MM.1S (cell line): ENCODE measurements at regions not wholly inside any gene's neighbourhood (a gene's known extent, or its start where the extent isn't known, plus 50 kb on each side); places are given as distances from the start of the nearest gene placed in this dataset.

Source experiments
- DNase-seq: peaks from one replicate; pipeline ENCODE4 v3.0.0-alpha.2; 2015
- H2AFZ ChIP-seq: fragments of 300-600 bp; sonication (generic); 2 replicates; pipeline ENCODE4 v1.6.0; 2016; ENCODE audit warnings: antibody characterized with exemption, low read length
- H3F3A ChIP-seq: fragments of 300-600 bp; sonication (generic); 2 replicates; pipeline ENCODE4 v1.6.1; 2016; ENCODE audit warnings: mild to moderate bottlenecking, antibody characterized with exemption, low read length, moderate library complexity, mixed read lengths; ENCODE audit not compliant: insufficient read depth
- H3K27ac ChIP-seq: fragments of 300-600 bp; sonication (generic); 2 replicates; pipeline ENCODE4 v1.5.1; 2016; ENCODE audit warnings: mild to moderate bottlenecking, low read length
- H3K27me3 ChIP-seq: fragments of 300-600 bp; sonication (generic); replicated peaks from 2 replicates; pipeline ENCODE4 v1.6.0; 2016; ENCODE audit warnings: low read length; ENCODE audit not compliant: insufficient read depth
- H3K36me3 ChIP-seq: fragments of 300-600 bp; sonication (generic); replicated peaks from 2 replicates; pipeline ENCODE4 v1.6.1; 2016; ENCODE audit warnings: mild to moderate bottlenecking, low read length, mixed read lengths; ENCODE audit not compliant: insufficient read depth
- H3K4me1 ChIP-seq: fragments of 300-600 bp; sonication (generic); 2 replicates; pipeline ENCODE4 v1.6.1; 2016; ENCODE audit warnings: low read length, mixed read lengths
- H3K4me2 ChIP-seq: fragments of 300-600 bp; sonication (generic); 2 replicates; pipeline ENCODE4 v1.6.0; 2016; ENCODE audit warnings: low read depth, low read length
- H3K4me3 ChIP-seq: fragments of 300-600 bp; sonication (generic); 2 replicates; pipeline ENCODE4 v1.5.1; 2016; ENCODE audit warnings: low read length, mixed read lengths
- H3K79me2 ChIP-seq: fragments of 300-600 bp; sonication (generic); 2 replicates; pipeline ENCODE4 v1.6.1; 2016; ENCODE audit warnings: mixed run types, low read length, mixed read lengths
- H3K9ac ChIP-seq: fragments of 300-600 bp; sonication (generic); 2 replicates; pipeline ENCODE4 v1.6.1; 2016; ENCODE audit warnings: low read length, mixed read lengths
- H3K9me2 ChIP-seq: fragments of 300-600 bp; sonication (generic); replicated peaks from 2 replicates; pipeline ENCODE4 v1.6.1; 2016; ENCODE audit warnings: mild to moderate bottlenecking, low read length, mixed read lengths; ENCODE audit not compliant: insufficient read depth
- H3K9me3 ChIP-seq: fragments of 300-600 bp; sonication (generic); replicated peaks from 2 replicates; pipeline ENCODE4 v1.6.1; 2016; ENCODE audit warnings: mild to moderate bottlenecking, low read length, mixed read lengths; ENCODE audit not compliant: insufficient read depth
- H4K20me1 ChIP-seq: fragments of 300-600 bp; sonication (generic); 2 replicates; pipeline ENCODE4 v1.6.1; 2016; ENCODE audit warnings: mild to moderate bottlenecking, low read length, moderate library complexity, mixed read lengths; ENCODE audit not compliant: insufficient read depth
- CTCF ChIP-seq: fragments of 300-600 bp; sonication (generic); IDR thresholded peaks from 2 replicates; pipeline ENCODE4 v1.5.1; 2016; ENCODE audit warnings: antibody characterized with exemption, low read length, mixed read lengths
- EZH2 ChIP-seq: fragments of 300-600 bp; sonication (generic); optimal IDR thresholded peaks from 2 replicates; pipeline ENCODE3; 2017; ENCODE audit warnings: low read depth, mild to moderate bottlenecking, antibody characterized with exemption, low read length, mixed read lengths
- EZH2phosphoT487 ChIP-seq: fragments of 300-600 bp; sonication (generic); IDR thresholded peaks from 2 replicates; pipeline ENCODE4 v1.6.1; 2018; ENCODE audit warnings: antibody characterized with exemption, low read length

GRCh38 chr7:94243066-94243711 lies 151.5 kb upstream of the COL1A2 start:
- H3K4me2 ChIP-seq = no peak overlapping the region
- no peaks in the 10 kb centered on the region for H4K20me1 ChIP-seq
- no peak overlapping the region for H3K9ac ChIP-seq
- no peak overlapping the region for H3K4me3 ChIP-seq
- H3K79me2 ChIP-seq = no peaks in the 10 kb centered on the region
- no peaks in the 10 kb centered on the region for H3K4me1 ChIP-seq
- DNase-seq = no peak
- H3K36me3 ChIP-seq = no peaks in the 10 kb centered on the region
- no peak for TF ChIP-seq CTCF
- H2AFZ ChIP-seq = no peak overlapping the region
- H3K9me3 ChIP-seq = no peaks in the 10 kb centered on the region
- H3K27ac ChIP-seq = no peak overlapping the region
- no peaks in the 10 kb centered on the region for H3K9me2 ChIP-seq
- no peaks in the 10 kb centered on the region for H3K27me3 ChIP-seq
- H3F3A ChIP-seq = no peaks in the 10 kb centered on the region

GRCh38 chr7:94244760-94245159 lies 149.9 kb upstream of the COL1A2 start:
- Histone ChIP-seq H3K27ac (no peak overlapping the region), H3K36me3 (no peaks in the 10 kb centered on the region), H4K20me1 (no peaks in the 10 kb centered on the region), H3K9me3 (no peaks in the 10 kb centered on the region), H3K4me2 (no peak overlapping the region), H2AFZ (no peak overlapping the region), H3K79me2 (no peaks in the 10 kb centered on the region), H3K9me2 (no peaks in the 10 kb centered on the region), H3F3A (no peaks in the 10 kb centered on the region), H3K9ac (no peak overlapping the region), H3K27me3 (no peaks in the 10 kb centered on the region), H3K4me1 (no peaks in the 10 kb centered on the region), H3K4me3 (no peak overlapping the region)
- TF ChIP-seq CTCF = no peak
- TF ChIP-seq EZH2 = no peak
- TF ChIP-seq EZH2phosphoT487 = no peak
- DNase-seq = no peak

GRCh38 chr7:94245500-94245899 lies 149.2 kb upstream of the COL1A2 start:
- Histone ChIP-seq H3K9me3 (no peaks in the 10 kb centered on the region), H3K79me2 (no peaks in the 10 kb centered on the region), H3K4me1 (no peaks in the 10 kb centered on the region), H3K9me2 (no peaks in the 10 kb centered on the region), H2AFZ (no peak overlapping the region), H4K20me1 (no peaks in the 10 kb centered on the region), H3K27ac (no peak overlapping the region), H3K4me3 (no peak overlapping the region), H3K36me3 (no peaks in the 10 kb centered on the region), H3K9ac (no peak overlapping the region), H3K27me3 (no peaks in the 10 kb centered on the region), H3K4me2 (no peak overlapping the region), H3F3A (no peaks in the 10 kb centered on the region)
- TF ChIP-seq EZH2 (no peak), EZH2phosphoT487 (no peak), CTCF (no peak)
- no peak for DNase-seq
